ENCODE measurements at regions not wholly inside any gene's neighbourhood (a gene's known extent, or its start where the extent isn't known, plus 50 kb on each side); places are given as distances from the start of the nearest gene placed in this dataset.

DNA sequence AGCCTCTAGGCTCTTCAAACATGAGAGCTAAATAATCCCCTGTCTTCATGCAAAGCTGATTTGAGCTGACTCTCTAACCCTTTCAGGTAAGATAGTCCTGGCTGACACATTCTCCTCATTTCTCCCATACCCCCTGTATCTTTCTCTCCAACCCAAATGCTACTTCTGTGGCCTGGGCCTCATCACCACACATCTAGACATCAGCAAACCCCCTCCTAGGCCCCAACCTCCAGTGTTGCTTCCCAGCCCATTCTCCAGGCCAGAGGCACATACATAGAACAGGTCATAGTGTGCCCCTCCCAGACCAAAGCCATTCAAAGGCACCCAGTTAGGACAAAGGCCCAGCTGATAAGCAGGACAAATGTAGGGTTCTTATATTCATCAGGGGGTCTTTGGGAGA lies 84.9 kb downstream of the ANKRD60 start (continued):
- TF ChIP-seq, protein P1, sequence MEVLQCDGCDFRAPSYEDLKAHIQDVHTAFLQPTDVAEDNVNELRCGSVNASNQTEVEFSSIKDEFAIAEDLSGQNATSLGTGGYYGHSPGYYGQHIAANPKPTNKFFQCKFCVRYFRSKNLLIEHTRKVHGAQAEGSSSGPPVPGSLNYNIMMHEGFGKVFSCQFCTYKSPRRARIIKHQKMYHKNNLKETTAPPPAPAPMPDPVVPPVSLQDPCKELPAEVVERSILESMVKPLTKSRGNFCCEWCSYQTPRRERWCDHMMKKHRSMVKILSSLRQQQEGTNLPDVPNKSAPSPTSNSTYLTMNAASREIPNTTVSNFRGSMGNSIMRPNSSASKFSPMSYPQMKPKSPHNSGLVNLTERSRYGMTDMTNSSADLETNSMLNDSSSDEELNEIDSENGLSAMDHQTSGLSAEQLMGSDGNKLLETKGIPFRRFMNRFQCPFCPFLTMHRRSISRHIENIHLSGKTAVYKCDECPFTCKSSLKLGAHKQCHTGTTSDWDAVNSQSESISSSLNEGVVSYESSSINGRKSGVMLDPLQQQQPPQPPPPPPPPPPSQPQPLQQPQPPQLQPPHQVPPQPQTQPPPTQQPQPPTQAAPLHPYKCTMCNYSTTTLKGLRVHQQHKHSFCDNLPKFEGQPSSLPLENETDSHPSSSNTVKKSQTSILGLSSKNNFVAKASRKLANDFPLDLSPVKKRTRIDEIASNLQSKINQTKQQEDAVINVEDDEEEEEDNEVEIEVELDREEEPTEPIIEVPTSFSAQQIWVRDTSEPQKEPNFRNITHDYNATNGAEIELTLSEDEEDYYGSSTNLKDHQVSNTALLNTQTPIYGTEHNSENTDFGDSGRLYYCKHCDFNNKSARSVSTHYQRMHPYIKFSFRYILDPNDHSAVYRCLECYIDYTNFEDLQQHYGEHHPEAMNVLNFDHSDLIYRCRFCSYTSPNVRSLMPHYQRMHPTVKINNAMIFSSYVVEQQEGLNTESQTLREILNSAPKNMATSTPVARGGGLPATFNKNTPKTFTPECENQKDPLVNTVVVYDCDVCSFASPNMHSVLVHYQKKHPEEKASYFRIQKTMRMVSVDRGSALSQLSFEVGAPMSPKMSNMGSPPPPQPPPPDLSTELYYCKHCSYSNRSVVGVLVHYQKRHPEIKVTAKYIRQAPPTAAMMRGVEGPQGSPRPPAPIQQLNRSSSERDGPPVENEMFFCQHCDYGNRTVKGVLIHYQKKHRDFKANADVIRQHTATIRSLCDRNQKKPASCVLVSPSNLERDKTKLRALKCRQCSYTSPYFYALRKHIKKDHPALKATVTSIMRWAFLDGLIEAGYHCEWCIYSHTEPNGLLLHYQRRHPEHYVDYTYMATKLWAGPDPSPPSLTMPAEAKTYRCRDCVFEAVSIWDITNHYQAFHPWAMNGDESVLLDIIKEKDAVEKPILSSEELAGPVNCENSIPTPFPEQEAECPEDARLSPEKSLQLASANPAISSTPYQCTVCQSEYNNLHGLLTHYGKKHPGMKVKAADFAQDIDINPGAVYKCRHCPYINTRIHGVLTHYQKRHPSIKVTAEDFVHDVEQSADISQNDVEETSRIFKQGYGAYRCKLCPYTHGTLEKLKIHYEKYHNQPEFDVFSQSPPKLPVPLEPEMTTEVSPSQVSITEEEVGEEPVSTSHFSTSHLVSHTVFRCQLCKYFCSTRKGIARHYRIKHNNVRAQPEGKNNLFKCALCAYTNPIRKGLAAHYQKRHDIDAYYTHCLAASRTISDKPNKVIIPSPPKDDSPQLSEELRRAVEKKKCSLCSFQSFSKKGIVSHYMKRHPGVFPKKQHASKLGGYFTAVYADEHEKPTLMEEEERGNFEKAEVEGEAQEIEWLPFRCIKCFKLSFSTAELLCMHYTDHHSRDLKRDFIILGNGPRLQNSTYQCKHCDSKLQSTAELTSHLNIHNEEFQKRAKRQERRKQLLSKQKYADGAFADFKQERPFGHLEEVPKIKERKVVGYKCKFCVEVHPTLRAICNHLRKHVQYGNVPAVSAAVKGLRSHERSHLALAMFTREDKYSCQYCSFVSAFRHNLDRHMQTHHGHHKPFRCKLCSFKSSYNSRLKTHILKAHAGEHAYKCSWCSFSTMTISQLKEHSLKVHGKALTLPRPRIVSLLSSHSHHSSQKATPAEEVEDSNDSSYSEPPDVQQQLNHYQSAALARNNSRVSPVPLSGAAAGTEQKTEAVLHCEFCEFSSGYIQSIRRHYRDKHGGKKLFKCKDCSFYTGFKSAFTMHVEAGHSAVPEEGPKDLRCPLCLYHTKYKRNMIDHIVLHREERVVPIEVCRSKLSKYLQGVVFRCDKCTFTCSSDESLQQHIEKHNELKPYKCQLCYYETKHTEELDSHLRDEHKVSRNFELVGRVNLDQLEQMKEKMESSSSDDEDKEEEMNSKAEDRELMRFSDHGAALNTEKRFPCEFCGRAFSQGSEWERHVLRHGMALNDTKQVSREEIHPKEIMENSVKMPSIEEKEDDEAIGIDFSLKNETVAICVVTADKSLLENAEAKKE (CRISPR knock-in tag; IDR thresholded peaks at IDR 0.05) = no peak

- TF ChIP-seq, protein P2, sequence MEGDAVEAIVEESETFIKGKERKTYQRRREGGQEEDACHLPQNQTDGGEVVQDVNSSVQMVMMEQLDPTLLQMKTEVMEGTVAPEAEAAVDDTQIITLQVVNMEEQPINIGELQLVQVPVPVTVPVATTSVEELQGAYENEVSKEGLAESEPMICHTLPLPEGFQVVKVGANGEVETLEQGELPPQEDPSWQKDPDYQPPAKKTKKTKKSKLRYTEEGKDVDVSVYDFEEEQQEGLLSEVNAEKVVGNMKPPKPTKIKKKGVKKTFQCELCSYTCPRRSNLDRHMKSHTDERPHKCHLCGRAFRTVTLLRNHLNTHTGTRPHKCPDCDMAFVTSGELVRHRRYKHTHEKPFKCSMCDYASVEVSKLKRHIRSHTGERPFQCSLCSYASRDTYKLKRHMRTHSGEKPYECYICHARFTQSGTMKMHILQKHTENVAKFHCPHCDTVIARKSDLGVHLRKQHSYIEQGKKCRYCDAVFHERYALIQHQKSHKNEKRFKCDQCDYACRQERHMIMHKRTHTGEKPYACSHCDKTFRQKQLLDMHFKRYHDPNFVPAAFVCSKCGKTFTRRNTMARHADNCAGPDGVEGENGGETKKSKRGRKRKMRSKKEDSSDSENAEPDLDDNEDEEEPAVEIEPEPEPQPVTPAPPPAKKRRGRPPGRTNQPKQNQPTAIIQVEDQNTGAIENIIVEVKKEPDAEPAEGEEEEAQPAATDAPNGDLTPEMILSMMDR (conservative IDR thresholded peaks at IDR 0.05; ENCODE audit: low read depth in 2 of 2) = no peak
- TF ChIP-seq POLR2AphosphoS5 (IDR thresholded peaks at IDR 0.05; ENCODE audit: low read depth) (no peak), ZNF331 (CRISPR knock-in tag; IDR thresholded peaks at IDR 0.05; ENCODE audit: low read depth) (no peak)
- no peaks in the 10 kb centered on the region for H3F3A ChIP-seq (replicated peaks; ENCODE audit: low read depth)
- no peaks in the 10 kb centered on the region for H4K20me1 ChIP-seq (replicated peaks; ENCODE audit: insufficient read depth)
- no peaks in the 10 kb centered on the region for H3K4me1 ChIP-seq (ENCODE audit: insufficient read depth)
- no peaks in the 10 kb centered on the region for H3K36me3 ChIP-seq (ENCODE audit: insufficient read depth)
- no peak overlapping the region for H3K4me3 ChIP-seq
- H3K4me1 Mint-ChIP-seq = peaks cover 4% of the 10 kb centered on the region; the same call in 2 of the 3 replicates
- H3K27ac ChIP-seq (ENCODE audit: low read depth) = no peak overlapping the region
- ATAC-seq (no peak), DNase-seq (ENCODE audit: low spot score) (no peak)
- H3K79me2 ChIP-seq (replicated peaks; ENCODE audit: insufficient read depth) = no peaks in the 10 kb centered on the region
- H2AFZ ChIP-seq = no peak overlapping the region
- H3K27me3 ChIP-seq (ENCODE audit: insufficient read depth) = no peaks in the 10 kb centered on the region
- peaks cover 4% of the 10 kb centered on the region; the same call in 1 of the 3 replicates for H3K9me3 Mint-ChIP-seq
- H3K36me3 Mint-ChIP-seq (ENCODE audit: low read depth) = no peaks in the 10 kb centered on the region
- H3K4me3 Mint-ChIP-seq = no peak overlapping the region
- H3K27me3 Mint-ChIP-seq (ENCODE audit: insufficient read depth, low read depth, poor library complexity) = peaks cover 6% of the 10 kb centered on the region
- no peaks in the 10 kb centered on the region for H3K9me2 ChIP-seq (ENCODE audit: insufficient read depth)
- no peak overlapping the region for H3K4me2 ChIP-seq
- no peak overlapping the region for H3K27ac Mint-ChIP-seq
Observed at GRCh38 chr20:58142843-58143185, 85.6 kb downstream of the ANKRD60 start.
